Transverse colon (tissue), 4 donors: ENCODE measurements at regions not wholly inside any gene's neighbourhood (a gene's known extent, or its start where the extent isn't known, plus 50 kb on each side); places are given as distances from the start of the nearest gene placed in this dataset.
"Not testable (repeated sequence)": the region's sequence is repeated elsewhere in the genome, so short reads cannot be mapped to it uniquely, and the experiment has no call there.

ENCODE experiments used
- DNase-seq: peaks from one replicate; pipeline ENCODE4 v3.0.0-alpha.2; 2019
- H3K27ac ChIP-seq, 4 donors: fragments of 200-600 bp; sonication (generic); 2 replicates each; pipeline ENCODE4 v1.5.1; 2016 to 2018; ENCODE audit warnings: inconsistent platforms in 4 of 4
- H3K27me3 ChIP-seq: fragments of 200-600 bp; sonication (generic); 2 replicates; pipeline ENCODE4 v1.5.1; 2017; ENCODE audit warnings: inconsistent platforms
- H3K36me3 ChIP-seq, 4 donors: fragments of 200-600 bp; sonication (generic); 2 replicates each; pipeline ENCODE4 v1.5.1; 2017 to 2019; ENCODE audit warnings: inconsistent platforms in 4 of 4
- H3K4me1 ChIP-seq, 4 donors: fragments of 200-600 bp; sonication (generic); 2 replicates each; pipeline ENCODE4 v1.5.1; 2017 to 2020; ENCODE audit warnings: inconsistent platforms in 4 of 4
- H3K4me3 ChIP-seq, 4 donors: fragments of 200-600 bp; sonication (generic); 1 replicate in 1 of 4; 2 replicates in 3 of 4; pipeline versions ENCODE4 v1.5.1 to v1.6.1; 2017 to 2019; ENCODE audit warnings: inconsistent platforms in 4 of 4
- H3K9me3 ChIP-seq, 2 donors: fragments of 200-600 bp; sonication (generic); 2 replicates each; pipeline ENCODE4 v1.5.1; 2017 to 2019; ENCODE audit warnings: inconsistent platforms in 2 of 2
- EP300 ChIP-seq: sonication (generic); formaldehyde crosslinking; IDR thresholded peaks from one replicate; pipeline ENCODE4 v1.6.1; 2017; ENCODE audit warnings: antibody characterized with exemption, low read depth
- POLR2A ChIP-seq: fragments of 450-650 bp; IDR thresholded peaks from one replicate; pipeline ENCODE4 v1.6.1; 2016; ENCODE audit warnings: antibody characterized with exemption, mild to moderate bottlenecking, moderate library complexity
- POLR2AphosphoS5 ChIP-seq, 3 donors: sonication (generic); formaldehyde crosslinking; IDR thresholded peaks; one replicate each; pipeline ENCODE4 v1.6.1; 2016; ENCODE audit warnings: antibody characterized with exemption in 3 of 3
- WGBS, 2 donors: methylation state at CpG; one replicate each; pipeline ENCODE4 v1.1.5; 2018; ENCODE audit warnings: low coverage in 1 of 2; 5-methylcytosine and 5-hydroxymethylcytosine counted together
- in situ Hi-C, 4 donors: fragments of 200-750 bp; cut with MboI; loops; one replicate each; pipeline versions ENCODE4 v1.15.0 to v1.15.1; 2017; ENCODE audit warnings: low sequenced_read_pairs in 3 of 4, low pct_ligation_motif_present in 1 of 4, low pct_unique_long_range_greater_than_20kb in 1 of 4
- intact Hi-C: fragments of 100-400 bp; cut with DNase I; formaldehyde crosslinking; loops from one replicate; pipeline ENCODE4 v1.15.1; 2023; ENCODE audit warnings: low total_unique reads
- TF ChIP-seq, protein P1 (sequence below), 5 experiments: fragments of 200-600 bp in 3 of 5; fragments of 450-650 bp in 2 of 5; sonication (generic) in 3 of 5; IDR thresholded peaks; 1 replicate in 2 of 5; 2 replicates in 3 of 5; pipeline ENCODE4 v1.5.1; 2016 to 2017; ENCODE audit warnings: antibody characterized with exemption in 5 of 5, inconsistent platforms in 3 of 5, mild to moderate bottlenecking in 2 of 5, moderate library complexity in 1 of 5

DNA sequence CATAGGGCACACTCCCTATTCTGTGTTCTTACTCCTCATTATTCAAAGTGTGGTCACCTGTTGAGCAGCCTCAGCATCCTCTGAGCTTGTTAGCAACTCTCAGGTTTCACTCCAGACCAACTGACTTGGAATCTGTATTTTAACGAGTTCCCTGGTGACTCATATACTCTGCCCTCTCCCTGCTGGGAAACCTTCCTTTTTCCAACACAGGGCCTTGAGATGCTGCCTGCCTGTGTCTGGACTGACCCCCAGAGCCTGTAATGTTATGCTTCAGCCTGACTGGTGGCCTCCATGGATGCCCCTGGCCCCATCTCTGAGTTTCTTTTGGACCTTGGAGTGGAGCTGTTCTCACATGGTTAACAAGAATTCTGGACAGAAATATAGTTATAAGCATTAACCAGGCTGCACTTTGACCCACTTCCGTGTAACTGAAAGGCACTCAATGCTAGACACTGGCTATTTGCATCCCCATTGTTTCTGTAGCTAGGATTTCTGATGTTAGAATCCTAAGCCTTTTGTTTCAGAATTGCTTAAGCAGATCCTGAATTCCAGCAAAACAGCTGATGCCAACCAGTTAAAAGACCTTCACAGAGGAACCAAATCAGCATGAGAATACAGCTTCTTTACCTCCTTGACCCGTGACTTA lies 262.6 kb downstream of the STIM2 start:
- 46 to 53% methylated on average over 2 to 3 of the region's 3 CpGs for WGBS, 2 donors
- peak; percentile 36 for DNase-seq
- Histone ChIP-seq H3K4me3 (no peak overlapping the region), H3K4me1 (peaks cover 0 to 24% (median 11%) of the 10 kb centered on the region in 4 donors), H3K9me3 (no peaks in the 10 kb centered on the region), H3K27ac (peak overlapping the region in 3 of 4 donors; percentile 27 to 66 (median 64)), H3K27me3 (no peaks in the 10 kb centered on the region), H3K36me3 (no peaks in the 10 kb centered on the region)
- in situ Hi-C loops: no loop called here
- intact Hi-C loops: no loop called here
- TF ChIP-seq, protein P1, sequence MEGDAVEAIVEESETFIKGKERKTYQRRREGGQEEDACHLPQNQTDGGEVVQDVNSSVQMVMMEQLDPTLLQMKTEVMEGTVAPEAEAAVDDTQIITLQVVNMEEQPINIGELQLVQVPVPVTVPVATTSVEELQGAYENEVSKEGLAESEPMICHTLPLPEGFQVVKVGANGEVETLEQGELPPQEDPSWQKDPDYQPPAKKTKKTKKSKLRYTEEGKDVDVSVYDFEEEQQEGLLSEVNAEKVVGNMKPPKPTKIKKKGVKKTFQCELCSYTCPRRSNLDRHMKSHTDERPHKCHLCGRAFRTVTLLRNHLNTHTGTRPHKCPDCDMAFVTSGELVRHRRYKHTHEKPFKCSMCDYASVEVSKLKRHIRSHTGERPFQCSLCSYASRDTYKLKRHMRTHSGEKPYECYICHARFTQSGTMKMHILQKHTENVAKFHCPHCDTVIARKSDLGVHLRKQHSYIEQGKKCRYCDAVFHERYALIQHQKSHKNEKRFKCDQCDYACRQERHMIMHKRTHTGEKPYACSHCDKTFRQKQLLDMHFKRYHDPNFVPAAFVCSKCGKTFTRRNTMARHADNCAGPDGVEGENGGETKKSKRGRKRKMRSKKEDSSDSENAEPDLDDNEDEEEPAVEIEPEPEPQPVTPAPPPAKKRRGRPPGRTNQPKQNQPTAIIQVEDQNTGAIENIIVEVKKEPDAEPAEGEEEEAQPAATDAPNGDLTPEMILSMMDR (IDR thresholded peaks at IDR 0.05): no peak
- TF ChIP-seq POLR2A (no peak), EP300 (no peak), POLR2AphosphoS5 (IDR thresholded peaks at IDR 0.05) (no peak)

- DNase-seq: no peak
- H3K4me3 ChIP-seq: no peak overlapping the region
- in situ Hi-C loops: no loop called here
- peak overlapping the region in 3 of 4 donors; percentile 27 to 66 (median 64) for H3K27ac ChIP-seq
- H3K9me3 ChIP-seq: no peaks in the 10 kb centered on the region
- intact Hi-C loops: no loop called here
- H3K36me3 ChIP-seq: no peaks in the 10 kb centered on the region
- H3K27me3 ChIP-seq: no peaks in the 10 kb centered on the region
- H3K4me1 ChIP-seq: peaks cover 0 to 24% (median 11%) of the 10 kb centered on the region in 4 donors
- TF ChIP-seq EP300 (no peak), POLR2A (no peak), POLR2AphosphoS5 (IDR thresholded peaks at IDR 0.05) (no peak)
- TF ChIP-seq, protein P1 (IDR thresholded peaks at IDR 0.05): no peak
Measured at GRCh38 chr4:27123769-27124124, 263.1 kb downstream of the STIM2 start.

GRCh38 chr4:27126895-27127294 lies 266.3 kb downstream of the STIM2 start:
- in situ Hi-C loops, intact Hi-C loops, H3K4me3 ChIP-seq, H3K9me3 ChIP-seq, H3K36me3 ChIP-seq, H3K27me3 ChIP-seq: not testable (repeated sequence)
- DNase-seq: peak; percentile 52
- 52 to 67% methylated on average over 1 to 4 of the region's 4 CpGs for WGBS, 2 donors
- Histone ChIP-seq H3K4me1 (peaks cover 0 to 24% (median 11%) of the 10 kb centered on the region in 4 donors), H3K27ac (peak overlapping the region in 3 of 4 donors; percentile 38 to 62 (median 55))
- peak in 1 of 3 donors; percentile 45 for TF ChIP-seq POLR2AphosphoS5 (IDR thresholded peaks at IDR 0.05)

DNA sequence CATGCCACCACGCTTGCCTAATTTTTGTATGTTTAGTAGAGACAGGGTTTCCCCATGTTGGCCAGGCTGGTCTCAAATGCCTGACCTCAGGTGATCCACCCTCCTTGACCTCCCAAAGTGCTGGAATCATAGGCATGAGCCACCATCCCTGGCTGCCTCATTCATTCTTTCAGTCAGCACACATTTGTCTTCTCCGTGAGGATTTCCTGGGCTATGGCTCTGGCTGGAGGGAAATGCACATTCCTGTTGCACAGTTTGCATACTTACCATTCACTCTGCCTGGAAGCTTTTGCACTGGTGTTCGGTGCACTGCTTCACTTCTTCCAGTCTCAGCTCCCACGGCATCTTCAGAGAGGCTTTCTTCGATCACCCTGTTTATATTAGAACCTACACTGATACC lies 267.8 kb downstream of the STIM2 start:
- no peak for TF ChIP-seq EP300
- no peak for TF ChIP-seq POLR2AphosphoS5 (IDR thresholded peaks at IDR 0.05)
- TF ChIP-seq, protein P1 (IDR thresholded peaks at IDR 0.05): no peak
- no peak overlapping the region for H3K4me3 ChIP-seq
- intact Hi-C loops: no loop called here
- no peak overlapping the region for H3K27ac ChIP-seq
- H3K9me3 ChIP-seq: no peaks in the 10 kb centered on the region
- WGBS, 2 donors: 70 to 86% methylated on average over 3 to 5 of the region's 5 CpGs
- H3K27me3 ChIP-seq: no peaks in the 10 kb centered on the region
- no peaks in the 10 kb centered on the region for H3K36me3 ChIP-seq
- peaks cover 0 to 22% (median 7%) of the 10 kb centered on the region in 4 donors for H3K4me1 ChIP-seq
- DNase-seq: no peak
- in situ Hi-C loops: no loop called here

- WGBS, 2 donors: 74 to 75% methylated on average over 5 to 7 of the region's 7 CpGs
- Histone ChIP-seq H3K4me3 (no peak overlapping the region), H3K36me3 (no peaks in the 10 kb centered on the region), H3K27me3 (no peaks in the 10 kb centered on the region), H3K4me1 (peaks cover 0 to 15% (median 4%) of the 10 kb centered on the region in 4 donors), H3K9me3 (no peaks in the 10 kb centered on the region), H3K27ac (no peak overlapping the region)
- intact Hi-C loops: no loop called here
- in situ Hi-C loops: no loop called here
- TF ChIP-seq, protein P1 (IDR thresholded peaks at IDR 0.05): no peak
- TF ChIP-seq POLR2AphosphoS5 (IDR thresholded peaks at IDR 0.05) (no peak), EP300 (no peak), POLR2A (no peak)
- DNase-seq: no peak
Measured at GRCh38 chr4:27129871-27130366, 269.3 kb downstream of the STIM2 start.
